ENCODE measurements at regions not wholly inside any gene's neighbourhood (a gene's known extent, or its start where the extent isn't known, plus 50 kb on each side); places are given as distances from the start of the nearest gene placed in this dataset.

DNA sequence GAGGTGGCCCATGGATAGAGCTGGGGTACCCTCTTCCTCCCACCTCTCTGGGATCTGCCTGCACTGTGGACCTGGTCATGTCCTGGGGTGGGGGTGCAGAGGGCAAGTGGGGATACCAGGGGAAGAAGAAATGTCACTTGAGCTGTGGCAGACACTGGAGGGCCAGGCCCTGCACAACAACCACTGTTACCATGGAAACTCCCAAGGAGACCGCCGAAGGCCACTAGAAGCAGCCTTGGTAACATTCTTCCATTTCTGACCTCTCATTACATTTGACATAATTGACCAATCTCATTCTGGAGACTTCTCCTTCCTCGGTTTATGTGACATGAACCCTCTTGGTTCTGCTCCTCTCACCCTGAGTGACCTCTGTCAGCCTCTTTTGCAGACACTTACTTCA, 179.9 kb upstream of the SERP2 start:
- Histone ChIP-seq H3K27me3 (ENCODE audit: insufficient read depth, low read length, poor library complexity, severe bottlenecking) (no peaks in the 10 kb centered on the region), H3K9me3 (ENCODE audit: insufficient read depth, low read depth, low read length) (no peaks in the 10 kb centered on the region), H3F3A (ENCODE audit: low read depth) (peaks cover 6% of the 10 kb centered on the region; the same call in 1 of the 2 replicates), H3K9ac (ENCODE audit: low read depth, low read length, poor library complexity, severe bottlenecking) (no peak overlapping the region), H2AFZ (ENCODE audit: low read length) (no peak overlapping the region), H4K20me1 (ENCODE audit: insufficient read depth, low read length, poor library complexity, severe bottlenecking) (no peaks in the 10 kb centered on the region), H3K4me2 (ENCODE audit: low read depth, low read length, poor library complexity, severe bottlenecking) (no peak overlapping the region), H3K4me3 (ENCODE audit: low read length, poor library complexity, severe bottlenecking) (no peak overlapping the region), H3K4me1 (ENCODE audit: insufficient read depth, low read length, poor library complexity, severe bottlenecking) (peaks cover 40% of the 10 kb centered on the region), H3K9me2 (replicated peaks; ENCODE audit: low read depth, low read length) (no peaks in the 10 kb centered on the region), H3K79me2 (ENCODE audit: insufficient read depth, low read length) (no peaks in the 10 kb centered on the region), H3K36me3 (ENCODE audit: insufficient read depth, low read length) (no peaks in the 10 kb centered on the region)
- no peak for TF ChIP-seq EZH2phosphoT487 (IDR thresholded peaks at IDR 0.05; ENCODE audit: borderline replicate concordance)
- TF ChIP-seq, protein P1, sequence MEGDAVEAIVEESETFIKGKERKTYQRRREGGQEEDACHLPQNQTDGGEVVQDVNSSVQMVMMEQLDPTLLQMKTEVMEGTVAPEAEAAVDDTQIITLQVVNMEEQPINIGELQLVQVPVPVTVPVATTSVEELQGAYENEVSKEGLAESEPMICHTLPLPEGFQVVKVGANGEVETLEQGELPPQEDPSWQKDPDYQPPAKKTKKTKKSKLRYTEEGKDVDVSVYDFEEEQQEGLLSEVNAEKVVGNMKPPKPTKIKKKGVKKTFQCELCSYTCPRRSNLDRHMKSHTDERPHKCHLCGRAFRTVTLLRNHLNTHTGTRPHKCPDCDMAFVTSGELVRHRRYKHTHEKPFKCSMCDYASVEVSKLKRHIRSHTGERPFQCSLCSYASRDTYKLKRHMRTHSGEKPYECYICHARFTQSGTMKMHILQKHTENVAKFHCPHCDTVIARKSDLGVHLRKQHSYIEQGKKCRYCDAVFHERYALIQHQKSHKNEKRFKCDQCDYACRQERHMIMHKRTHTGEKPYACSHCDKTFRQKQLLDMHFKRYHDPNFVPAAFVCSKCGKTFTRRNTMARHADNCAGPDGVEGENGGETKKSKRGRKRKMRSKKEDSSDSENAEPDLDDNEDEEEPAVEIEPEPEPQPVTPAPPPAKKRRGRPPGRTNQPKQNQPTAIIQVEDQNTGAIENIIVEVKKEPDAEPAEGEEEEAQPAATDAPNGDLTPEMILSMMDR (conservative IDR thresholded peaks at IDR 0.05; ENCODE audit: low read length): no peak

DNA sequence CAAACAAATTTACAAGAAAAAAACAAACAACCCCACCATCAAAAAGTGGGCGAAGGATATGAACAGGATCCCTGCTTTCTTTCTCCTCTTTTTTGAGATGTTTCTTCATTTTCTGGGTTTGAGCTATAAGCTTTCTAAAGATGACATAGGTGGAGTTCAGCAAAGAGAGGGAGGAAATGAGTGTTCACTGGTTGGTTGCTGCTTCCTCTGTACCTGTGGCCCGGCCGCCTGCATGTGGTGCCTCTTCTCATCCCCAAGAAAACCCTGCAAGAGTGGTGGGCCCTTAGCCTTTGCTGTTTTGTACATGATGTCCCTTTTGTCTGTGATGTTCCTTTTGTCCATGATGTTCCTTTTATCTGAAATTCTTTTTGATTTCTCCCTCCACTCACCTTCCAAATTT, 178.4 kb upstream of the SERP2 start:
- no peaks in the 10 kb centered on the region for H3K79me2 ChIP-seq (ENCODE audit: insufficient read depth, low read length)
- no peaks in the 10 kb centered on the region for H3K36me3 ChIP-seq (ENCODE audit: insufficient read depth, low read length)
- no peaks in the 10 kb centered on the region for H3K27me3 ChIP-seq (ENCODE audit: insufficient read depth, low read length, poor library complexity, severe bottlenecking)
- H4K20me1 ChIP-seq (ENCODE audit: insufficient read depth, low read length, poor library complexity, severe bottlenecking): no peaks in the 10 kb centered on the region
- H3F3A ChIP-seq (ENCODE audit: low read depth): peaks cover 6% of the 10 kb centered on the region; the same call in 1 of the 2 replicates
- no peaks in the 10 kb centered on the region for H3K9me3 ChIP-seq (ENCODE audit: insufficient read depth, low read depth, low read length)
- TF ChIP-seq, protein P1 (conservative IDR thresholded peaks at IDR 0.05; ENCODE audit: low read length): no peak
- no peak for TF ChIP-seq EZH2phosphoT487 (IDR thresholded peaks at IDR 0.05; ENCODE audit: borderline replicate concordance)
- H3K4me3 ChIP-seq (ENCODE audit: low read length, poor library complexity, severe bottlenecking): no peak overlapping the region
- no peak overlapping the region for H3K4me2 ChIP-seq (ENCODE audit: low read depth, low read length, poor library complexity, severe bottlenecking)
- no peak overlapping the region for H3K9ac ChIP-seq (ENCODE audit: low read depth, low read length, poor library complexity, severe bottlenecking)
- H3K9me2 ChIP-seq (replicated peaks; ENCODE audit: low read depth, low read length): no peaks in the 10 kb centered on the region
- H2AFZ ChIP-seq (ENCODE audit: low read length): peak overlapping the region; percentile 21
- peaks cover 42% of the 10 kb centered on the region for H3K4me1 ChIP-seq (ENCODE audit: insufficient read depth, low read length, poor library complexity, severe bottlenecking)

DNA sequence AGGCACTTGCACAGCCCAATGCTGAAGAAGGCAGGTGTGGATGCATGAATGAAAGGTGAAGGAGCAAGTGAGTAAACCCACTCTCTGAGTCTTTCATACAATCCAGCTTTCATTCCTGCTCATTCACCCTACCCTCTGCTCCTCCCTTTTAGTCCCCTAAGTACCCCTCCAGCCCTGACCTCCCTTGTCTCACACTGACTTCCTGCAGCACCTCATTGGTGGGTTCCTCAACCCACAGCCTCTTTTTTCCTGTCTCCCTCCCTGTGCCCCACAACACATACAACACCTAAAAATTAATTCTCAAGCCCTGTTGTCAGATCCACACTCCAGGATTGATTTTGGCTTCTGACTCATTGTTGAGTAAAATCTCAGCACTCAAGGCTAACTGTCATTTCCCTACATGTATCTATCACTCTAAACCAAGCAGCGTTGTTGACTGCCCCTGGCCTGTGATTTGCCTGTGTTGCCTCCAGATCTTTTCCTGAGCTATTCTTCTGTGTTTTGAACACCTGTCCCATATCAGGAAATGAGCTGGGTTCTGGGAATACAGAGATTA, 177.3 kb upstream of the SERP2 start:
- H3K79me2 ChIP-seq (ENCODE audit: insufficient read depth, low read length): no peaks in the 10 kb centered on the region
- no peak for TF ChIP-seq EZH2phosphoT487 (IDR thresholded peaks at IDR 0.05; ENCODE audit: borderline replicate concordance)
- TF ChIP-seq, protein P1 (conservative IDR thresholded peaks at IDR 0.05; ENCODE audit: low read length): no peak
- no peaks in the 10 kb centered on the region for H3K9me3 ChIP-seq (ENCODE audit: insufficient read depth, low read depth, low read length)
- H3K9me2 ChIP-seq (replicated peaks; ENCODE audit: low read depth, low read length): no peaks in the 10 kb centered on the region
- peak overlapping the region; percentile 38 for H3K4me2 ChIP-seq (ENCODE audit: low read depth, low read length, poor library complexity, severe bottlenecking)
- H3K4me3 ChIP-seq (ENCODE audit: low read length, poor library complexity, severe bottlenecking): no peak overlapping the region
- H3F3A ChIP-seq (ENCODE audit: low read depth): peaks cover 6% of the 10 kb centered on the region; the same call in 1 of the 2 replicates
- no peaks in the 10 kb centered on the region for H3K36me3 ChIP-seq (ENCODE audit: insufficient read depth, low read length)
- H2AFZ ChIP-seq (ENCODE audit: low read length): peak overlapping the region; percentile 53; the same call in 1 of the 2 replicates
- peaks cover 42% of the 10 kb centered on the region for H3K4me1 ChIP-seq (ENCODE audit: insufficient read depth, low read length, poor library complexity, severe bottlenecking)
- H3K9ac ChIP-seq (ENCODE audit: low read depth, low read length, poor library complexity, severe bottlenecking): no peak overlapping the region
- no peaks in the 10 kb centered on the region for H4K20me1 ChIP-seq (ENCODE audit: insufficient read depth, low read length, poor library complexity, severe bottlenecking)
- no peaks in the 10 kb centered on the region for H3K27me3 ChIP-seq (ENCODE audit: insufficient read depth, low read length, poor library complexity, severe bottlenecking)
